ENCODE measurements at regions not wholly inside any gene's neighbourhood (a gene's known extent, or its start where the extent isn't known, plus 50 kb on each side); places are given as distances from the start of the nearest gene placed in this dataset.
"Not testable (repeated sequence)": the region's sequence is repeated elsewhere in the genome, so short reads cannot be mapped to it uniquely, and the experiment has no call there.

DNA sequence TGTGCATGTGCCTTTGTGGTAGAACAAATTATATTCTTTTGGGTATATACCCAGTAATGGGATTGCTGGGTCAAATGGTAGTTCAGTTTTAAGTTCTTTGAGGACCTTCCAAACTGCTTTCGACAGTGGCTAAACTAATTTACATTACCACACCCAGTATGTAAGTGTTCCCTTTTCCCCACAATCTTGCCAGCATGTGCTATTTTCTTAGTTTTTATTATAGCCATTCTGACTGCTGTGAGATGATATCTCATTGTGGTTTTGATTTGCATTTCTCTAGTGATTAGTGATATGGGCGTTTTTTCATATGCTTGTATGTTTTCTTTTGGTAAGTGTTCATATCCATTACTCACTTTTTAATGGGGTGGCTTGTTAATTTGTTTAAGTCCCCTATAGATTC is 251.6 kb upstream of the DEFB112 start:
- intact Hi-C loops (cut with DNase I): no loop called here
- DNase-seq: no peak

DNA sequence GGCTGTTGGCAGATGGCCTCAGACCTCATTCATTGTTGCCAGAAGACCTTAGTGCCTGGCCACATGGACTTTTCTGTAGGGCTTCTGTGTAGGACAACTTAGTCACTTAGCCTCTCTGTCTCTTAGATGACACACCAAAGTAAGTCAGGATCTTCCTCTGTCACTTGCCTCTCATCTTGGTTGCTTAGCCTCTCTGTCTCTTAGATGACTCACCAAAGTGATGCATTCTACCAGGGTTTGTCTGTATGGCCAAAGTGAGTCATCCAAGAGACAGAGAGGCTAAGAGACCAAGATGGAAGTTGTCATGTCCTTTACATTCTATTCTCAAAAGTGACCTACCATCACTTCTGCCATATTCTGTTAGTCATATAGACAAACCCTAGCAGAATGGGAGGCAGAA is 255.9 kb upstream of the DEFB112 start:
- no peak for DNase-seq
- intact Hi-C loops (cut with DNase I): no loop called here

DNA sequence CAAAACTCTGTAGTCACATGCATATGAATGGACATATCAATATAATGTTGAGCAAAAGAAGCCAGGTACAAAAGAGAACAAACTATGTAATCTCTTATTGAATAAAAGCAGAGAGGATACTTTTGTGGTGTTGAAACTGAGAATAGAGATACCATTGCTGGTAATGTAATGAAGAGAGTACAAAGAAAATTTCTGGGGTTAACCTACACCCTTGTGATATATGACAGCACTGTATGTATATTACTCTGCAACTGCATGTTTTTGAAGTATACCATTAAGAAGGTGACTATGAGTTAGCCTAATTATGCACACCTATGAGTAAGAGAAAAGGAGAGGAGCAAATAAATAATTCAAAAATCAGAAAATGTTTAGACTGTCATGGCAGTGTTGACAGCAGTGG is 268.8 kb upstream of the DEFB112 start:
- intact Hi-C loops (cut with DNase I): no loop called here
- DNase-seq: no peak

DNA sequence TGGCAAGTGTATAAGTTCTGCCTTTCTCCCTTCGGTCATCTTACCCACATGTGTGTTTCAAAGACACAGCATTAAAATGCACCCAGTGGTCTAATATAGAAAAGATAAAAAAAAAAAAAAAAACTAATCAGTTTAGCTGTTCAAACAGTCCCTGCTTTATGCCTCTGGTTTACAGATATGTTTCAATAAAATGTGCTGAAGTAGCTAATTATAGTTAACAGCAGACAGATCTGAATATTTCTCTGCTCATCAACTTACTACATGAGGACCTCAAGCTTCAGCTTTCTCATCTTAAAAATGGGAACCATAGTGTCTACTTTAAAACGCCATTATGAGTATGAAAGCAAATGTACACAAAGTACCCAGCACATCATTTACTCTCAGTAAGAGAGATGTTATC is 280.6 kb upstream of the DEFB112 start:
- DNase-seq: no peak

DNA sequence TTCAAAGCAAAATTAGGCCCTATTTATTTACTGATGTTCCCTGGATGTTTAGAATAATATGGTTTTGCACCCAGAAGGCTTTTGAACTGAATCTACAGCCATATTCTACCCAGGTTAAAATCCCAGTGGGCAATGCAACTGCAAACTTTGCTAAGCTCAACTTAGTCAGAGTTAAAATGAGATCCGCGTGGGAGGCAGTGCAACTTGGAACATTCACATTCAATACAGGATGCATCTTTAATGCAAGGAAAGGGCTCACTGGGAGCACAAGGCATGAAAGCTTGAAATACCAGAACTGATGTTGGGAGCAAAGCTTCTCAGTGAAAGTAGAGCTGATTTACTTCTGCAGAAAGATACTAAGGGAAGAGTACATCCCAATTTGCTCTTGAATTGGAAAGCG is 281.2 kb upstream of the DEFB112 start:
- intact Hi-C loops (cut with DNase I): no loop called here
- peak in 15 of 42 donors; percentile 5 to 58 (median 24) for DNase-seq

More for the DNA sequence above, 280.6 kb upstream of the DEFB112 start:
- intact Hi-C loops (cut with DNase I): no loop called here

DNA sequence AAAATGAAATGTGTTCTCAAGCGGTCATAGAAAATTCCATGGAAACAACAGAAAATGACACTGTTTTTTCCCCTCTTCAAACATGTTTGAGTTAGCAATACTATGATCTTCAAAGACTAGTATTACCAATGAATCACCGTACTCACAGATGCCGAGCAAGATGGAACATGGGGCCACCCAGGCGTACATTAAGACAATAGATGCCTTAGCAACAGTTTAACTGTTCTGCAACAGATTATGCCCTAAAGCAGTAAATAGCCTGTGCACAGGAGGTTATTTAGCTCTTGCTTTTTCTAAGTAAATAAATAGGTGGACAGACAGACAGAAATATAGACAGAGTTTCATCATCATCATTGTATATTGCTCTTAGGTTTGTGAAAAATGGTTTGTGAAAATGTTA is 284.0 kb upstream of the DEFB112 start:
- intact Hi-C loops (cut with DNase I): no loop called here
- no peak for DNase-seq

DNA sequence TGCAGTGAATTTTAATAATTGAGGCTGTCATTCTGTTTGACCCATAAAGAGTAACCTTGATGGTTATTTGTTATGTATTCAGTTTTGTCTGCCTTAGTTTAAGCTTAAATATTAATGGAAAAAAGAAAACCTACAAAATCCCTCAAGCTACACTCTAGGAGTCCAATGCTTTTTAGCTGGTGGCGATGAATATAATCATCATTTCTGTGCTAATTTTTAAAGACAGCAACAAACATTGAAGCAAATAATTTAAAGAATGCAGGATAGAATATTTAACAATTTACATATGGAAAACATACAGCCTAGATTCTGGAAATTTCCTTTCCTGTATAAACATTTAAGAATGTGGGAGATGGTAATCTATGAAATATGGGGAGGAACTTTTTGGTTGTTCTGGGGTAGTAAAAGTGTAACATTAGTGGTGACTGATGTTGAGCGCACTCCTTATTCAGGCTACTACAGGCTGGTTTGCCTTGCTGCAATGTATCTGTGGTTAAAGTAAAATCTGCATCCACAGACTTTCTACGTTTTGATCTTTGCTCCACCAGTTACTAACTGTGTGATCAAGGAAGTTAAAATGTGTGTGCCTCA is 287.9 kb upstream of the DEFB112 start:
- intact Hi-C loops (cut with DNase I): no loop called here
- DNase-seq: no peak

DNA sequence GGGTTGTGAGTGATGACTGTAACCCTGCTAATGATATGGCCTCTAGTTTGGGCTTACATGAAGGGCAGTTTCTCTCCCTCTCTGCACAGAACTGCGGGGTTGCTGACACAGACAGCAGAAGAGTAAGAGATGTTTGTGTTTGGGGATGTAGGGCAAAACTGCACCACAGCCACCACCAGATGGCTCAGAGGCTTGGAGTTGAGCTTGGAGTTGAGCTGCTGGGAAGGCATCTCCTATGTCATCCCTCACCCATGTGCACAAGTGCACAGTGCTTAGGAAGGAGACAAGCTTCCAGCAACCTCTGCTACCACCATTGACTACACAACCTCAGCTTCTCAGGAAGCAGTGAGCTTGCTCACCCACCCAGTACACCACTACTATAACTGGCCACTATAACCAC is 303.9 kb upstream of the DEFB112 start:
- intact Hi-C loops (cut with DNase I): no loop called here
- DNase-seq: no peak

DNA sequence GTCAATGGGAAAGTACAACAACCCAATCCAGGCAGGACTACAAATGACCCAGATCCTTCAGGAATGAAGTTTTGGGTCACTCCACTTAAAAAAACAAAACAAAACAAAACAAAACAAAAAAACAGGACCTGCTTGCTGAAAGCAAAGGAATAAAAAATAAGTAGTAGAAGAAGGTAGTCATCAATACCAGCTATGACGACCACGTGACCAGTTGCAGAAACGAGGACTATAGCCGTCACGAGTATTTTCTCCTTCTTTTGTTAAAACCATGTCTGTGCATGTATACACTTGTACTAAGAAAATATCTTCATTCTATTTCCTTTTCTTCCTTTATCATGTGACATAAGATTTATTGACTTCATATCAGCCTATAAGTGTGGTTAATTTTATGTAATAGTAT is 308.4 kb upstream of the DEFB112 start:
- intact Hi-C loops (cut with DNase I): no loop called here

DNA sequence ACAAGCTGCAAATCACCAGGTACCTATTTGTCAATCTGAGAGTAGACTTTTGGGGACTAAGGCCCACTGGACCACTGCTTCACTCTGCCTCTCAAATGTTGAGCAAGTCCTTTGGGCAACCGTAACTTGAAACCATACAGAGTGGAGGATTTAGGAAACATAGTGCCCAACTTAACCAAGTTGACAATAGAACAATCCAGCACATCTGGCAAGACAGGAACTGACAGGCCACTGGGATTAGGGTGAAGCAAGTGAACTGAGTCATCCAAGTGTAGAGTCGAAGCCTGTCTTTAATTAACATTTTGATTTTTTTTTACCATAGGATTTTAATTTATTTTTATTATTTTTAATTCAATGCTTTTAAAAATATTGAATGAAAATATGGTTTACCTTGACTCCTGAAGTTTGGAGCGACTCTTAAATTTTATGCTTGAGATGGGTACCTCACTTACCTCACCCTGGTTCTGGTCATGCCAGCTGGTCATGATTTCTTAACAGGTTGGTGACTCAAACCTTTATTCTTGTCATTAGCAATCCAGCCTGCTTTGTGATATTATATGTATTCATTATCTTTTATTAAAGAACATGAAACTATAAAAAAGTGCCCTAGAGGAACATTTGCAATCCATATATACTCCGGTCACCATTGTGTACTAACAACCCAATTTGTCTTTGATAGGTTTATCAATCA is 312.1 kb upstream of the DEFB112 start:
- intact Hi-C loops (cut with DNase I): no loop called here
- DNase-seq: no peak

More for the DNA sequence above, 308.4 kb upstream of the DEFB112 start:
- no peak for DNase-seq

DNA sequence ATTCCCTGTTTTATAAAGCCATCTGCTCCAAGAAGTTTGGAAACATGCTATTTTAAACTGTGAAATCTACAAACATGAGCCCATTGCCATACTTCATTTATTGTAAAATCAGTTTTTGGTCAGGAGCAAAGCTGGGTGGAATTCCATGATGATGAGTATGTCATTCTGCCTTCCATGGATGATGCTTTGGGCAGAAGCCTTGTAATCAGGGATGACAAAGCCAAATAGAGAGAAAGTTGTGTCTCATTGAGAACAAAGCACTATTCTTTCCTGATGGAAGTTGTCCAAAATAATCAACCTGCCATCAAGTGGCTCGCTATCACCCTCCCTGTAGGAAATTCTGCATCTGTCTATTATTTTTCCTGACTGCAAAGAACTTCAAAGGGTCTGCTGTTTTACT is 313.0 kb upstream of the DEFB112 start:
- DNase-seq: no peak
- intact Hi-C loops (cut with DNase I): no loop called here

DNA sequence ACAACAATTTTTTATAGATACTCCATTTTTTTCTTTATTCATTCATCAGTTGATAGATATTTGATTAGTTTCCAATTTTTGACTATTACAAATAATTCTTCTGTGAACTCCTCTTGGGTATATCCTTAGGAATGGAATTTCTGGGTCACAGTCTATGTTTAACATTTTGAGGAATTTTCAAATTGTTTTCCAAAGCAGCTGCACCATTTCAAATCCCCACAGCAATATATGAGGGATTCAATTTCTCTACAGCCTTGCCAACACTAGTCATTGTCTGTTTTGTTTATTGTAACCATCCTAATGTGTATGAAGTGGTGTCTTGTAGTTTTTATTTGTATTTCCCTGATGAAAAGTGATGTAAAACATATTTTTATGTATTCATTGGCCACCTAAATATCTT is 320.3 kb upstream of the DEFB112 start:
- intact Hi-C loops (cut with DNase I): no loop called here
- no peak for DNase-seq

DNA sequence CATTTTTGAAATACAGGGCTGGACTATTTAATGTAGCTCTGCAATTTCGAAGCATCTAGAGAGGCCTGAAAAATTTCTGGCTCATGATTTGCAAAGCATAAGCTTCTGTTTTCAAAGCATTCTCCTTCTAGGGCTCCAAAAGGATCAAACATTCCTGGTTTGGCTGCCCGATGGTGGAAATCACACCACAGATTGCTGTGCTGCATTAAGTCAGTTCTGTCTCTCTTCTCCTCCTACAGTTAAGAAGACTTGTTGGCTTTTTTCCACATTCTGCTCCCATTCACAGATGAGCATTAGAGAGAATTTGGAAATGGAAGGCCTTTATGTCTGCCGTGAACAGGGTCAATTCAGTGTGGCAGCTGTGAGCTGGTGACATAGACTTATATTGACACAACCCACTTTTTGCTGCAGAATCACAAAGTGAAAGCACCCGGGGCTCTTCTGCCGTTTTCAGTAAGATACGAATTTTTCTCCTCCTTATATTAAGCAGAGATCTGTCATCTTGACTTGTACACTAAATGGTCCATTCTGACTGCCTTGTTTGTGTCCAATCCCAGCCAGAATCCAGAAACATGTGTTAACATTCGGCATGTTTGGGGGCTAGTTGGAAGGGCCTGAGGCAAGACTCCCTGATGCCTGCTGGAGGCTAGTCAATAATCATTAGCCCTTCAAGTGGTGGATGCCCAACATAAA is 330.8 kb upstream of the DEFB112 start:
- intact Hi-C loops (cut with DNase I): no loop called here
- DNase-seq: peak in 1 of 42 donors; percentile 1

DNA sequence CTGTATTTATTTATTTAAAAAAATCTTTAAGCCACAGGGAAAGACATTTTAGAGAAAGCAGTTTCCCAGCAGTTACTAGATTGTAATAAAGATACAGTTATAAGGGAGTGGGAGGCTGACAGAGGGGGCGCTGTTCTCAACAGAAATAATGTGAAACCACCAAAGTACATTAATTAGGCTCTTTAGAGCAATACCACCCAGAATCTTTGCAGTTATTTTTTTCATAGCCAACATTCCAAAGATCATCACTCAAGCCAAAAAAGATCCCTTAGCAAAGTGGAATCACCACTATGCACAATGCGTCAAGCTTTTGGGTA is 331.3 kb upstream of the DEFB112 start:
- intact Hi-C loops (cut with DNase I): no loop called here
- peak in 2 of 42 donors; percentile 3 to 6 for DNase-seq

DNA sequence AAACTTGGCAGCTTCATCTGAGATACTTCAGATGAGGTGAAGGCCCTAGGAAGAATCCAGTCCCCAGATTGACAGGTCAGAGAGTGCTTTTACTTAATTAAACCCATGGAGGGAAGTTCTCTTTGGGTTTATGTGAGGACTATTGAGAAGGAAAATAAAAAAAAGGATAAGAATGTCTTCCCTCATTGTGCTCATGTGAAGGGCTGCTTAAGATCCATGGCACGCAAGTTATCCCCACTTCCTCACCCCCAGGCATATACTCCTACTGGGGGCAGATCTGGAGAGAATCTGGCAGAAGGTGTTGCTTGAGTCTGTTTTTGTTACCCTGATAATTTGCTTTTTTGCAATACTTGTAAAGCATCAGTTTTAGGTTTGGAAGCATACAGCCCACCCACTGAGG is 322.9 kb upstream of the TFAP2D start:
- DNase-seq: no peak
- intact Hi-C loops (cut with DNase I): no loop called here

DNA sequence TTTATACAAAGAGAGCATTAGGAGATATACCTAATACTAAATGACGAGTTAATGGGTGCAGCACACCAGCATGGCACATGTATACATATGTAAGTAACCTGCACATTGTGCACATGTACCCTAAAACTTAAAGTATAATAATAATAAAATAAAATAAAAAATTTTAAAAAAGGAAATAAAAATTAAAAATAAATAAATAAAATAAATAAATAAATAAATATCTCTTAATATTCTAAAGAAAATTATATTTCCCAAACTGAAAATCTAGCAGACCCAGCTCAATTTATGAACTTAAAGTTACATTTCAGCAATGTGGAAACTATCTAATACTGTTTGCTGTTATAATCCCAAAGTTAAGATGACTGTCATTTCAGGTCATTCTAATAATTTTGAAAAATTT is 319.2 kb upstream of the TFAP2D start:
- intact Hi-C loops (cut with DNase I); DNase-seq: not testable (repeated sequence)

DNA sequence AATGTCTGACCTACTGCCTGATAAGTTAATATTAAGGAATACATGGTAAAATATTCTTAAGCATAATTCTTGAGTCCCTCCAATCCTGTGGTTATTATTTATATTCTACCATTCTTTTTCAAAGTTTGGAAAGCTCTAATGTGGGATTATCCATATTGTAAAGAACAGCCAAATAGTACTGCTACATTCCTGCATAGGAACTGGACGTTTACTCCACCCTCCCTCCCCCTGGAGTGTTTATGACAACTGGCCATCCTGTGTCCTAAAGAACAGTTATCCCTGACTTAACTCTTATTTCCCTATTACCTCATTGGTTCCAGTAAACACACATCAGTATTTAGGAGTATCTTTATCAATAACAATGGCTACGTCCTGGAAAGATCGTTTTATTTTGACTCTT is 308.7 kb upstream of the TFAP2D start:
- DNase-seq: no peak
- intact Hi-C loops (cut with DNase I): no loop called here

DNA sequence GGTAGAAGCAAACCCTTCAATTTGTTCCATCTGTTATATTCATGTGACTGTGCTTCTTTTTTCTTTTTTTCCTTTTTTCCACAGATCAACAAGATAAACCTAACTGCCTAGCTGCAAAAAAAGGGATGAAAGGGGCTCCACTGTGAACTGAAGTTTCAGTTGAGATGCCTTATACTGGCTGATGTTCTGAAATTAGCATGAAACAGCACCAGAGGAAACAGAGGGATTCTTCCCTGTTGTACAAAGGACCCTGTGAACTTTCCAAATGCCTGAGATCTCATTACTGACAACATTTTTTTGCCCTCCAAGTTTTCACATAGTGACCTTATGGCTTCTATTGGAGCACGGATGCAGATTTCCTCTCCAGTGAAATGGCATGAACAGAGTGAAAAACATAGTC is 302.7 kb upstream of the TFAP2D start:
- no peak for DNase-seq

DNA sequence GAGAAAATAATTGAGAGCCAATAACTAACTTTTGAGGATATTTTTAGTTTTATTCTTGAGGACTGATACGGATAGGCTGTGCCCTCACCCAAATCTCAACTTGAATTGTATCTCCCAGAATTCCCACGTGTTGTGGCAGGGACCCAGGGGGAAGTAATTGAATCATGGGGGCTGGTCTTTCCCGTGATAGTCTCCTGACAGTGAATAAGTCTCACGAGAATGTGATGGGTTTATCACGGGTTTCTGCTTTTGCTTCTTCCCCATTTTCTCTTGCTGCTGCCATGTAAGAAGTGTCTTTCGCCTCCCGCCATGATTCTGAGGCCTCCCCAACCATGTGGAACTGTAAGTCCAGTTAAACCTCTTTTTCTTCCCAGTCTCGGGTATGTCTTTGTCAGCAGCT is 292.3 kb upstream of the TFAP2D start:
- intact Hi-C loops (cut with DNase I); DNase-seq: not testable (repeated sequence)

More for the DNA sequence above, 302.7 kb upstream of the TFAP2D start:
- intact Hi-C loops (cut with DNase I): no loop called here

DNA sequence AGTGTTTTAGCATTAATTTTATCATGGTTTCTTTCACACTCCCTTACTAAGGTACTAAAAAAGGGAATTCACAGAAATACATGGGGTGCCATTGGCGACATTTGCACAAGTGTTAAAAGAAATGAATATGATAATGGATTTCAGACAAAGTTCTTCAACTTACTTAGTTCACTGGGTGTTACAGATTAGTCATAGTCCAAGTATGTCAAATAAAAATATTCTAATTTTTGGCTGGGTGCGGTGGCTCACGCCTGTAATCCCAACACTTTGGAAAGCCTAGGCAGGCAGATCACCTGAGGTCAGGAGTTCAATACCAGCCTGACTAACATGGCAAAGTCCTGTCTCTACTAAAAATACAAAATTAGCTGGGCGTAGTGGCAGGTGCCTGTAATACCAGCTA is 286.1 kb upstream of the TFAP2D start:
- no peak for DNase-seq
- intact Hi-C loops (cut with DNase I): no loop called here

DNA sequence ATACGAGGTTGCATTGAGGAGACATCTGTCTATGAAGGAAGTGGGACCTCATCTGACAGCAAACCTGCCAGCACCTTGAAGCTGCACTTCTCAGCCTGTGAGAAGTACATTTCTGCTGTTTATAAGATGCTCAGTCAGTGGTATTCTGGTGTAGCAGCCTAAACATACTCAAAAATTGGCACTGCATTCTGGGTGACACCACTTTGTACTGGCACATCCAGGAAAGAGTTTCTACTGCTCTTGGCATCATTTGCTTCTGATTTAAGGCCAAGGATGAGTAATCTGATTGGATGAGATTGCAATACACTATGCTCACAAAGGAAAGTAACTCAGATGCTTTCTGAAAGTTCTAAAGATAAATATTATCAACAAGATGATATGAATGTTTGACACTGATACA is 275.4 kb upstream of the TFAP2D start:
- no peak for DNase-seq
- intact Hi-C loops (cut with DNase I): no loop called here

All from head of caudate nucleus (tissue), 42 donors.